ENCODE measurements at regions not wholly inside any gene's neighbourhood (a gene's known extent, or its start where the extent isn't known, plus 50 kb on each side); places are given as distances from the start of the nearest gene placed in this dataset.

DNA sequence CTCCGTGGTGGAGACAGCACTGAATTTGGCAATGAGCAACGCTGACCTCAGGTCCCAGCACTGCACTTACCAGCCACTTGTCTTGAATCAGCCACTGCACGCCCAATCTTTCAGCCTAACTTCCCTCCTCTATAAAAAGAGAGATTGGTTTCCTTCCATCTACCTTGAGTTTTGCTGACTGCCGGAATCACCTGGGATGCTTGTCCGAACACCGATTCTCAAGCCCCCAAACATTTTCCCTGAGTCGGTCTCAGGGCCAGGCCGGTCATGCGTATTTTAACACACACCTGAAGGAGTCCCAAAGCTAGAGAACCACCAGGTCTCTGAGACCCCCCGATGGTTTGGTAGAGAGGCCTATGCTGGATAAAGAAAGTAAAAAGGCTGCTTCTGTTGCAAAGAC is 131.5 kb downstream of the SPATA19 start:
- TF ChIP-seq ZFP36L2 (CRISPR knock-in tag; IDR thresholded peaks at IDR 0.05) (no peak), MAFK (conservative IDR thresholded peaks at IDR 0.05 in 1 of 2, IDR thresholded peaks at IDR 0.05 in 1 of 2; ENCODE audit: low read length in 2 of 2) (no peak), HOXA7 (CRISPR knock-in tag; IDR thresholded peaks at IDR 0.05) (no peak), RNF2 (conservative IDR thresholded peaks at IDR 0.05; ENCODE audit: low read depth) (no peak)
- TF ChIP-seq, protein P1, sequence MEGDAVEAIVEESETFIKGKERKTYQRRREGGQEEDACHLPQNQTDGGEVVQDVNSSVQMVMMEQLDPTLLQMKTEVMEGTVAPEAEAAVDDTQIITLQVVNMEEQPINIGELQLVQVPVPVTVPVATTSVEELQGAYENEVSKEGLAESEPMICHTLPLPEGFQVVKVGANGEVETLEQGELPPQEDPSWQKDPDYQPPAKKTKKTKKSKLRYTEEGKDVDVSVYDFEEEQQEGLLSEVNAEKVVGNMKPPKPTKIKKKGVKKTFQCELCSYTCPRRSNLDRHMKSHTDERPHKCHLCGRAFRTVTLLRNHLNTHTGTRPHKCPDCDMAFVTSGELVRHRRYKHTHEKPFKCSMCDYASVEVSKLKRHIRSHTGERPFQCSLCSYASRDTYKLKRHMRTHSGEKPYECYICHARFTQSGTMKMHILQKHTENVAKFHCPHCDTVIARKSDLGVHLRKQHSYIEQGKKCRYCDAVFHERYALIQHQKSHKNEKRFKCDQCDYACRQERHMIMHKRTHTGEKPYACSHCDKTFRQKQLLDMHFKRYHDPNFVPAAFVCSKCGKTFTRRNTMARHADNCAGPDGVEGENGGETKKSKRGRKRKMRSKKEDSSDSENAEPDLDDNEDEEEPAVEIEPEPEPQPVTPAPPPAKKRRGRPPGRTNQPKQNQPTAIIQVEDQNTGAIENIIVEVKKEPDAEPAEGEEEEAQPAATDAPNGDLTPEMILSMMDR (CRISPR knock-in tag; IDR thresholded peaks at IDR 0.05): no peak
